Neural cell (in vitro differentiated cells): ENCODE measurements at regions not wholly inside any gene's neighbourhood (a gene's known extent, or its start where the extent isn't known, plus 50 kb on each side); places are given as distances from the start of the nearest gene placed in this dataset.

Experiments used
- H2AFZ ChIP-seq: fragments of 200-600, 300-800 bp; sonication (generic), shearing (Covaris generic); 2 replicates; pipeline ENCODE4 v1.6.0; 2014; ENCODE audit warnings: low read depth, mild to moderate bottlenecking, antibody characterized with exemption, low read length, moderate library complexity
- H3F3A ChIP-seq: fragments of 200-600 bp; shearing (Covaris generic); 2 replicates; pipeline ENCODE4 v1.6.1; 2016; ENCODE audit warnings: mild to moderate bottlenecking, moderate library complexity, mixed read lengths, antibody characterized with exemption, low read length; ENCODE audit not compliant: insufficient read depth, poor library complexity, severe bottlenecking
- H3K27ac ChIP-seq: fragments of 200-600, 300-800 bp; sonication (generic), shearing (Covaris generic); 2 replicates; pipeline ENCODE4 v1.5.1; 2014; ENCODE audit warnings: mild to moderate bottlenecking, low read length, moderate library complexity
- H3K27me3 ChIP-seq: fragments of 300-800, 200-600 bp; sonication (generic), shearing (Covaris generic); 2 replicates; pipeline ENCODE4 v1.6.0; 2014; ENCODE audit warnings: mild to moderate bottlenecking, low read depth, low read length, moderate library complexity; ENCODE audit not compliant: insufficient read depth
- H3K36me3 ChIP-seq: fragments of 300-800, 200-600 bp; sonication (generic), shearing (Covaris generic); 2 replicates; pipeline ENCODE4 v1.5.1; 2014; ENCODE audit warnings: mild to moderate bottlenecking, antibody characterized with exemption, low read length, moderate library complexity; ENCODE audit not compliant: insufficient read depth
- H3K4me2 ChIP-seq: fragments of 300-800, 200-600 bp; sonication (generic), shearing (Covaris generic); 2 replicates; pipeline ENCODE4 v1.6.0; 2014; ENCODE audit warnings: mild to moderate bottlenecking, low read length
- H3K4me3 ChIP-seq: fragments of 300-800, 200-600 bp; sonication (generic), shearing (Covaris generic); 2 replicates; pipeline ENCODE4 v1.5.1; 2014; ENCODE audit warnings: mild to moderate bottlenecking, low read length, moderate library complexity
- H3K79me2 ChIP-seq: fragments of 200-600 bp; shearing (Covaris generic); replicated peaks from 2 replicates; pipeline ENCODE4 v1.6.0; 2014; ENCODE audit warnings: mild to moderate bottlenecking, low read length, moderate library complexity; ENCODE audit not compliant: insufficient read depth
- H3K9ac ChIP-seq: fragments of 300-800, 200-600 bp; sonication (generic), shearing (Covaris generic); 2 replicates; pipeline ENCODE4 v1.6.1; 2016; ENCODE audit warnings: mild to moderate bottlenecking, low read length, mixed read lengths
- H3K9me2 ChIP-seq: fragments of 200-600 bp; shearing (Covaris generic); 2 replicates; pipeline ENCODE4 v1.6.1; 2016; ENCODE audit warnings: mild to moderate bottlenecking, low read length, mixed read lengths; ENCODE audit not compliant: insufficient read depth
- H3K9me3 ChIP-seq: fragments of 200-600, 300-800 bp; sonication (generic), shearing (Covaris generic); 2 replicates; pipeline ENCODE4 v1.6.1; 2016; ENCODE audit warnings: mild to moderate bottlenecking, mixed run types, low read length, moderate library complexity, mixed read lengths
- H4K20me1 ChIP-seq: fragments of 200-600 bp; shearing (Covaris generic); 2 replicates; pipeline ENCODE4 v1.6.1; 2016; ENCODE audit warnings: mild to moderate bottlenecking, mixed run types; ENCODE audit not compliant: insufficient read depth
- CTCF ChIP-seq: fragments of 450-650 bp; IDR thresholded peaks from 2 replicates; pipeline ENCODE4 v1.5.1; 2014; ENCODE audit warnings: antibody characterized with exemption, mild to moderate bottlenecking, moderate library complexity; ENCODE audit not compliant: poor library complexity, severe bottlenecking
- EP300 ChIP-seq: fragments of 450-650 bp; conservative IDR thresholded peaks from 2 replicates; pipeline ENCODE4 v1.6.1; 2014; ENCODE audit warnings: antibody characterized with exemption, mild to moderate bottlenecking, moderate library complexity; ENCODE audit not compliant: poor library complexity, severe bottlenecking
- EZH2 ChIP-seq: fragments of 200-600, 300-800 bp; shearing (Covaris generic), sonication (generic); IDR thresholded peaks from 2 replicates; pipeline ENCODE4 v1.6.1; 2014; ENCODE audit warnings: antibody characterized with exemption, low read length, borderline replicate concordance, mild to moderate bottlenecking; ENCODE audit not compliant: insufficient read depth, poor library complexity, severe bottlenecking
- MXI1 ChIP-seq: fragments of 450-650 bp; conservative IDR thresholded peaks from 2 replicates; pipeline ENCODE4 v1.6.1; 2014; ENCODE audit warnings: antibody characterized with exemption, mild to moderate bottlenecking; ENCODE audit not compliant: poor library complexity, severe bottlenecking
- POLR2AphosphoS5 ChIP-seq: IDR thresholded peaks from 2 replicates; pipeline ENCODE4 v1.6.1; 2012
- RAD21 ChIP-seq: fragments of 450-650 bp; conservative IDR thresholded peaks from 2 replicates; pipeline ENCODE4 v1.6.1; 2014; ENCODE audit warnings: antibody characterized with exemption, mild to moderate bottlenecking, moderate library complexity
- SMC3 ChIP-seq: fragments of 450-650 bp; conservative IDR thresholded peaks from 2 replicates; pipeline ENCODE4 v1.6.1; 2014; ENCODE audit warnings: antibody characterized with exemption, mild to moderate bottlenecking, moderate library complexity; ENCODE audit not compliant: poor library complexity
- TAF1 ChIP-seq: IDR thresholded peaks from 2 replicates; pipeline ENCODE4 v1.6.1; 2012; ENCODE audit warnings: low read depth
- TF ChIP-seq, protein P1 (sequence below): IDR thresholded peaks from 2 replicates; pipeline ENCODE4 v1.6.1; 2012; ENCODE audit warnings: borderline replicate concordance

- H2AFZ ChIP-seq: no peak overlapping the region
- no peak overlapping the region for H3K4me3 ChIP-seq
- no peak for TF ChIP-seq TAF1
- TF ChIP-seq SMC3: no peak
- no peak for TF ChIP-seq EP300
- TF ChIP-seq MXI1: no peak
- TF ChIP-seq CTCF: no peak
- no peak for TF ChIP-seq EZH2
- TF ChIP-seq POLR2AphosphoS5: no peak
- TF ChIP-seq, protein P1, sequence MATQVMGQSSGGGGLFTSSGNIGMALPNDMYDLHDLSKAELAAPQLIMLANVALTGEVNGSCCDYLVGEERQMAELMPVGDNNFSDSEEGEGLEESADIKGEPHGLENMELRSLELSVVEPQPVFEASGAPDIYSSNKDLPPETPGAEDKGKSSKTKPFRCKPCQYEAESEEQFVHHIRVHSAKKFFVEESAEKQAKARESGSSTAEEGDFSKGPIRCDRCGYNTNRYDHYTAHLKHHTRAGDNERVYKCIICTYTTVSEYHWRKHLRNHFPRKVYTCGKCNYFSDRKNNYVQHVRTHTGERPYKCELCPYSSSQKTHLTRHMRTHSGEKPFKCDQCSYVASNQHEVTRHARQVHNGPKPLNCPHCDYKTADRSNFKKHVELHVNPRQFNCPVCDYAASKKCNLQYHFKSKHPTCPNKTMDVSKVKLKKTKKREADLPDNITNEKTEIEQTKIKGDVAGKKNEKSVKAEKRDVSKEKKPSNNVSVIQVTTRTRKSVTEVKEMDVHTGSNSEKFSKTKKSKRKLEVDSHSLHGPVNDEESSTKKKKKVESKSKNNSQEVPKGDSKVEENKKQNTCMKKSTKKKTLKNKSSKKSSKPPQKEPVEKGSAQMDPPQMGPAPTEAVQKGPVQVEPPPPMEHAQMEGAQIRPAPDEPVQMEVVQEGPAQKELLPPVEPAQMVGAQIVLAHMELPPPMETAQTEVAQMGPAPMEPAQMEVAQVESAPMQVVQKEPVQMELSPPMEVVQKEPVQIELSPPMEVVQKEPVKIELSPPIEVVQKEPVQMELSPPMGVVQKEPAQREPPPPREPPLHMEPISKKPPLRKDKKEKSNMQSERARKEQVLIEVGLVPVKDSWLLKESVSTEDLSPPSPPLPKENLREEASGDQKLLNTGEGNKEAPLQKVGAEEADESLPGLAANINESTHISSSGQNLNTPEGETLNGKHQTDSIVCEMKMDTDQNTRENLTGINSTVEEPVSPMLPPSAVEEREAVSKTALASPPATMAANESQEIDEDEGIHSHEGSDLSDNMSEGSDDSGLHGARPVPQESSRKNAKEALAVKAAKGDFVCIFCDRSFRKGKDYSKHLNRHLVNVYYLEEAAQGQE: no peak
- no peak for TF ChIP-seq RAD21
- no peaks in the 10 kb centered on the region for H4K20me1 ChIP-seq
- no peaks in the 10 kb centered on the region for H3K27me3 ChIP-seq
- H3F3A ChIP-seq: no peaks in the 10 kb centered on the region
- no peaks in the 10 kb centered on the region for H3K36me3 ChIP-seq
- H3K9me2 ChIP-seq: no peaks in the 10 kb centered on the region
- no peaks in the 10 kb centered on the region for H3K79me2 ChIP-seq
- no peak overlapping the region for H3K9ac ChIP-seq
- no peaks in the 10 kb centered on the region for H3K9me3 ChIP-seq
- H3K4me2 ChIP-seq: no peak overlapping the region
- no peak overlapping the region for H3K27ac ChIP-seq
These were observed 108.0 kb upstream of the HAAO start for GRCh38 chr2:42900289-42900891.

DNA sequence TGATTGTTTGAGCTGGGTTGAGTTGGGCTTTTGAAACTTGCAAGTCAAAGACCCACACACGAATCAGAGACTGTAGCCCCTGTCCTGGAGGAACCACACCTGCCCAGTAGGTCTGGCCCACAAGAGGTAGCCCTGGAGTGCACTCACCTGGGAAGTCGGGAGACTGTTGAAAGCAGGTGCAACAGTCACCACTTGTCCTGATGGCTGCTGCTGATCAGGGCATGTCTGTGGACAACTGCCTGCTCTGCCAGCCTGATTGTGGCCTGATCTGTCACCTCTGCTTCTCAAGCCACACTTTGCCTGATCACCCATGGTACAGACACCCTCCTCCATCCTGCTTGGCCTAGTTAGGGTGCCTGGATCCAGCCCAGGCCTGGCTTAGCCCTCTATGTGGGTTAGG lies 105.0 kb upstream of the HAAO start:
- no peak overlapping the region for H3K4me3 ChIP-seq
- no peaks in the 10 kb centered on the region for H3K79me2 ChIP-seq
- H3K4me2 ChIP-seq: no peak overlapping the region
- no peak overlapping the region for H3K27ac ChIP-seq
- H3F3A ChIP-seq: no peaks in the 10 kb centered on the region
- H3K9ac ChIP-seq: no peak overlapping the region
- H2AFZ ChIP-seq: no peak overlapping the region
- H3K27me3 ChIP-seq: no peaks in the 10 kb centered on the region
- no peaks in the 10 kb centered on the region for H4K20me1 ChIP-seq
- H3K9me3 ChIP-seq: no peaks in the 10 kb centered on the region
- TF ChIP-seq EZH2: no peak
- TF ChIP-seq MXI1: no peak
- TF ChIP-seq RAD21: no peak
- TF ChIP-seq, protein P1: no peak
- TF ChIP-seq CTCF: no peak
- TF ChIP-seq EP300: no peak
- no peak for TF ChIP-seq SMC3
- TF ChIP-seq TAF1: no peak
- H3K9me2 ChIP-seq: no peaks in the 10 kb centered on the region
- no peaks in the 10 kb centered on the region for H3K36me3 ChIP-seq
